ENCODE measurements at regions not wholly inside any gene's neighbourhood (a gene's known extent, or its start where the extent isn't known, plus 50 kb on each side); places are given as distances from the start of the nearest gene placed in this dataset.
"Not testable (repeated sequence)": the region's sequence is repeated elsewhere in the genome, so short reads cannot be mapped to it uniquely, and the experiment has no call there.

- no peak overlapping the region for H3K4me3 Mint-ChIP-seq
- no peak for ATAC-seq (ENCODE audit: low read depth)
- DNase-seq = no peak
- H3K27ac Mint-ChIP-seq = no peak overlapping the region
- H3K9me3 Mint-ChIP-seq = no peaks in the 10 kb centered on the region
- POLR2A ChIA-PET = no interaction called here
- H3K27me3 Mint-ChIP-seq = peaks cover 20% of the 10 kb centered on the region
- no peaks in the 10 kb centered on the region for H3K4me1 Mint-ChIP-seq
- no peaks in the 10 kb centered on the region for H3K36me3 Mint-ChIP-seq
Measured at GRCh38 chr4:17234678-17235077, 277.2 kb downstream of the QDPR start.

- no peak overlapping the region for H3K27ac Mint-ChIP-seq
- ATAC-seq (ENCODE audit: low read depth) (no peak), DNase-seq (no peak)
- H3K9me3 Mint-ChIP-seq = peaks cover 1% of the 10 kb centered on the region
- no peaks in the 10 kb centered on the region for H3K4me1 Mint-ChIP-seq
- H3K36me3 Mint-ChIP-seq = no peaks in the 10 kb centered on the region
- peaks cover 18% of the 10 kb centered on the region for H3K27me3 Mint-ChIP-seq
- POLR2A ChIA-PET = no interaction called here
- no peak overlapping the region for H3K4me3 Mint-ChIP-seq
Measured at GRCh38 chr4:17232566-17233253, 279.2 kb downstream of the QDPR start.

GRCh38 chr4:17231880-17232475 lies 279.9 kb downstream of the QDPR start:
- H3K36me3 Mint-ChIP-seq; H3K4me1 Mint-ChIP-seq; DNase-seq; H3K9me3 Mint-ChIP-seq; H3K27ac Mint-ChIP-seq; POLR2A ChIA-PET; ATAC-seq (ENCODE audit: low read depth); H3K4me3 Mint-ChIP-seq: not testable (repeated sequence)
- peaks cover 13% of the 10 kb centered on the region for H3K27me3 Mint-ChIP-seq

GRCh38 chr4:17230727-17231126 lies 281.2 kb downstream of the QDPR start:
- Mint-ChIP-seq H3K4me1 (no peaks in the 10 kb centered on the region), H3K27me3 (peaks cover 10% of the 10 kb centered on the region), H3K9me3 (peaks cover 1% of the 10 kb centered on the region), H3K36me3 (no peaks in the 10 kb centered on the region), H3K4me3 (no peak overlapping the region), H3K27ac (no peak overlapping the region)
- POLR2A ChIA-PET = no interaction called here
- ATAC-seq (ENCODE audit: low read depth) = no peak
- DNase-seq = no peak

GRCh38 chr4:17220816-17221215 lies 291.1 kb downstream of the QDPR start:
- Mint-ChIP-seq H3K4me1 (no peaks in the 10 kb centered on the region), H3K36me3 (no peaks in the 10 kb centered on the region), H3K27me3 (peaks cover 2% of the 10 kb centered on the region), H3K27ac (no peak overlapping the region), H3K9me3 (peaks cover 2% of the 10 kb centered on the region), H3K4me3 (no peak overlapping the region)
- DNase-seq (no peak), ATAC-seq (ENCODE audit: low read depth) (no peak)
- POLR2A ChIA-PET = no interaction called here

GRCh38 chr4:17218786-17219185 lies 293.1 kb downstream of the QDPR start:
- no peak overlapping the region for H3K27ac Mint-ChIP-seq
- POLR2A ChIA-PET = no interaction called here
- no peaks in the 10 kb centered on the region for H3K36me3 Mint-ChIP-seq
- H3K27me3 Mint-ChIP-seq = peaks cover under 1% of the 10 kb centered on the region
- H3K4me3 Mint-ChIP-seq = no peak overlapping the region
- no peaks in the 10 kb centered on the region for H3K4me1 Mint-ChIP-seq
- DNase-seq = no peak
- no peak for ATAC-seq (ENCODE audit: low read depth)
- peaks cover 7% of the 10 kb centered on the region for H3K9me3 Mint-ChIP-seq

- POLR2A ChIA-PET = no interaction called here
- H3K4me1 Mint-ChIP-seq = no peaks in the 10 kb centered on the region
- H3K9me3 Mint-ChIP-seq = peaks cover 8% of the 10 kb centered on the region
- peaks cover 16% of the 10 kb centered on the region for H3K27me3 Mint-ChIP-seq
- H3K4me3 Mint-ChIP-seq = no peak overlapping the region
- no peak overlapping the region for H3K27ac Mint-ChIP-seq
- DNase-seq (no peak), ATAC-seq (ENCODE audit: low read depth) (no peak)
- H3K36me3 Mint-ChIP-seq = no peaks in the 10 kb centered on the region
Measured at GRCh38 chr4:17206829-17207801, 304.8 kb downstream of the QDPR start.

GRCh38 chr4:17204908-17205307 lies 306.5 kb upstream of the LDB2 start:
- Mint-ChIP-seq H3K36me3 (no peaks in the 10 kb centered on the region), H3K4me1 (no peaks in the 10 kb centered on the region), H3K4me3 (no peak overlapping the region)

GRCh38 chr4:17203797-17204196 lies 305.4 kb upstream of the LDB2 start:
- Mint-ChIP-seq H3K4me1 (no peaks in the 10 kb centered on the region), H3K9me3 (peaks cover 7% of the 10 kb centered on the region), H3K27me3 (peaks cover 14% of the 10 kb centered on the region), H3K36me3 (no peaks in the 10 kb centered on the region), H3K4me3 (no peak overlapping the region), H3K27ac (no peak overlapping the region)
- POLR2A ChIA-PET = no interaction called here
- ATAC-seq (ENCODE audit: low read depth) (no peak), DNase-seq (no peak)

More at GRCh38 chr4:17204908-17205307, 306.5 kb upstream of the LDB2 start:
- ATAC-seq (ENCODE audit: low read depth) (no peak), DNase-seq (no peak)
- no peak overlapping the region for H3K27ac Mint-ChIP-seq
- POLR2A ChIA-PET = no interaction called here
- H3K9me3 Mint-ChIP-seq = peaks cover 7% of the 10 kb centered on the region
- H3K27me3 Mint-ChIP-seq = peaks cover 14% of the 10 kb centered on the region

GRCh38 chr4:17197070-17197469 lies 298.6 kb upstream of the LDB2 start:
- no peaks in the 10 kb centered on the region for H3K36me3 Mint-ChIP-seq

GRCh38 chr4:17195461-17196275 lies 297.2 kb upstream of the LDB2 start:
- H3K9me3 Mint-ChIP-seq = no peaks in the 10 kb centered on the region
- POLR2A ChIA-PET = no interaction called here
- no peak for DNase-seq
- no peak overlapping the region for H3K27ac Mint-ChIP-seq
- H3K4me3 Mint-ChIP-seq = no peak overlapping the region
- no peaks in the 10 kb centered on the region for H3K36me3 Mint-ChIP-seq
- no peaks in the 10 kb centered on the region for H3K4me1 Mint-ChIP-seq
- no peak for ATAC-seq (ENCODE audit: low read depth)
- no peaks in the 10 kb centered on the region for H3K27me3 Mint-ChIP-seq

More at GRCh38 chr4:17197070-17197469, 298.6 kb upstream of the LDB2 start:
- no peak for ATAC-seq (ENCODE audit: low read depth)
- H3K9me3 Mint-ChIP-seq = no peaks in the 10 kb centered on the region
- no peak overlapping the region for H3K4me3 Mint-ChIP-seq
- POLR2A ChIA-PET = no interaction called here
- H3K4me1 Mint-ChIP-seq = no peaks in the 10 kb centered on the region
- DNase-seq = no peak
- H3K27ac Mint-ChIP-seq = no peak overlapping the region
- peaks cover 2% of the 10 kb centered on the region for H3K27me3 Mint-ChIP-seq

GRCh38 chr4:17194586-17194985 lies 296.1 kb upstream of the LDB2 start:
- H3K27ac Mint-ChIP-seq = no peak overlapping the region
- no peak for DNase-seq
- no peaks in the 10 kb centered on the region for H3K36me3 Mint-ChIP-seq
- no peaks in the 10 kb centered on the region for H3K4me1 Mint-ChIP-seq
- POLR2A ChIA-PET = no interaction called here
- H3K9me3 Mint-ChIP-seq = no peaks in the 10 kb centered on the region
- no peak for ATAC-seq (ENCODE audit: low read depth)
- no peaks in the 10 kb centered on the region for H3K27me3 Mint-ChIP-seq
- H3K4me3 Mint-ChIP-seq = no peak overlapping the region

GRCh38 chr4:17189759-17190158 lies 291.3 kb upstream of the LDB2 start:
- no peaks in the 10 kb centered on the region for H3K4me1 Mint-ChIP-seq
- no peaks in the 10 kb centered on the region for H3K36me3 Mint-ChIP-seq
- H3K27me3 Mint-ChIP-seq = peaks cover 3% of the 10 kb centered on the region
- ATAC-seq (ENCODE audit: low read depth) (no peak), DNase-seq (no peak)
- H3K9me3 Mint-ChIP-seq = peaks cover 2% of the 10 kb centered on the region
- no peak overlapping the region for H3K27ac Mint-ChIP-seq
- H3K4me3 Mint-ChIP-seq = no peak overlapping the region
- POLR2A ChIA-PET = no interaction called here

Measured in activated naive CD8-positive, alpha-beta T cell treated with anti-CD3 and anti-CD28 coated beads, Interleukin-2, amount 10 ng/mL, durations not matched to agents 7 days and 5 days (primary cell).